H9 (cell line): ENCODE measurements at regions not wholly inside any gene's neighbourhood (a gene's known extent, or its start where the extent isn't known, plus 50 kb on each side); places are given as distances from the start of the nearest gene placed in this dataset.

Experiments
- DNase-seq: peaks from one replicate; pipeline ENCODE4 v3.0.0-alpha.2; 2017
- H2AFZ ChIP-seq: one replicate; pipeline ENCODE4 v1.6.1; 2013; ENCODE audit warnings: mild to moderate bottlenecking, low read length, control low read depth, moderate library complexity
- H2AK5ac ChIP-seq: 2 replicates; pipeline ENCODE4 v1.6.1; 2013; ENCODE audit warnings: low read length, control low read depth, mixed read lengths; ENCODE audit not compliant: insufficient read length
- H2BK120ac ChIP-seq: one replicate; pipeline ENCODE4 v1.6.1; 2013; ENCODE audit warnings: low read depth, mild to moderate bottlenecking, low read length, control low read depth, inconsistent platforms; ENCODE audit not compliant: poor library complexity, severe bottlenecking
- H2BK12ac ChIP-seq: 2 replicates; pipeline ENCODE4 v1.6.1; 2013; ENCODE audit warnings: low read length, control low read depth, mixed read lengths, low read depth; ENCODE audit not compliant: insufficient read length
- H2BK15ac ChIP-seq: 2 replicates; pipeline ENCODE4 v1.6.1; 2013; ENCODE audit warnings: low read depth, low read length, control low read depth
- H2BK20ac ChIP-seq: one replicate; pipeline ENCODE4 v1.6.1; 2013; ENCODE audit warnings: low read depth, mild to moderate bottlenecking, low read length, control low read depth, inconsistent platforms; ENCODE audit not compliant: poor library complexity, severe bottlenecking
- H2BK5ac ChIP-seq: 2 replicates; pipeline ENCODE4 v1.6.1; 2013; ENCODE audit warnings: low read length, control low read depth, mixed read lengths; ENCODE audit not compliant: insufficient read length
- H3K14ac ChIP-seq: 2 replicates; pipeline ENCODE4 v1.6.1; 2013; ENCODE audit warnings: low read length, control low read depth; ENCODE audit not compliant: insufficient read depth
- H3K18ac ChIP-seq: 2 replicates; pipeline ENCODE4 v1.6.1; 2013; ENCODE audit warnings: low read depth, mild to moderate bottlenecking, mixed read lengths, low read length, control low read depth; ENCODE audit not compliant: insufficient read length
- H3K23ac ChIP-seq: 2 replicates; pipeline ENCODE4 v1.6.1; 2013; ENCODE audit warnings: low read length, control low read depth, mixed read lengths, low read depth; ENCODE audit not compliant: insufficient read length
- H3K23me2 ChIP-seq: 2 replicates; pipeline ENCODE4 v1.6.1; 2013; ENCODE audit warnings: low read depth, mild to moderate bottlenecking, mixed read lengths, low read length, control low read depth; ENCODE audit not compliant: insufficient read length, poor library complexity, severe bottlenecking
- H3K27ac ChIP-seq: 2 replicates; pipeline ENCODE4 v1.5.1; 2013; ENCODE audit warnings: low read length, control low read depth, mixed read lengths, low read depth; ENCODE audit not compliant: insufficient read length
- H3K27me3 ChIP-seq: 2 replicates; pipeline ENCODE4 v1.6.1; 2013; ENCODE audit warnings: low read length, control low read depth, inconsistent platforms; ENCODE audit not compliant: insufficient read depth
- H3K4ac ChIP-seq: 2 replicates; pipeline ENCODE4 v1.6.1; 2013; ENCODE audit warnings: low read depth, mild to moderate bottlenecking, control low read depth, inconsistent platforms, low read length, moderate library complexity
- H3K4me1 ChIP-seq: 2 replicates; pipeline ENCODE4 v1.6.1; 2013; ENCODE audit warnings: low read length, control low read depth, inconsistent platforms; ENCODE audit not compliant: insufficient read depth
- H3K4me2 ChIP-seq: 2 replicates; pipeline ENCODE4 v1.6.1; 2013; ENCODE audit warnings: low read length, control low read depth, mixed read lengths; ENCODE audit not compliant: insufficient read length, insufficient read depth
- H3K56ac ChIP-seq: 2 replicates; pipeline ENCODE4 v1.6.1; 2013; ENCODE audit warnings: low read depth, mild to moderate bottlenecking, mixed read lengths, low read length, control low read depth; ENCODE audit not compliant: insufficient read length
- H3K79me1 ChIP-seq: 2 replicates; pipeline ENCODE4 v1.6.1; 2013; ENCODE audit warnings: low read depth, mild to moderate bottlenecking, moderate library complexity, low read length, control low read depth, inconsistent platforms; ENCODE audit not compliant: insufficient read depth, poor library complexity, severe bottlenecking
- H3K79me2 ChIP-seq: 2 replicates; pipeline ENCODE4 v1.6.1; 2013; ENCODE audit warnings: low read length, control low read depth, inconsistent platforms; ENCODE audit not compliant: insufficient read depth
- H3K9ac ChIP-seq: 2 replicates; pipeline ENCODE4 v1.6.1; 2013; ENCODE audit warnings: low read length, control low read depth, mixed read lengths; ENCODE audit not compliant: insufficient read length; ENCODE audit errors: extremely low read depth
- H3K9me3 ChIP-seq: one replicate; pipeline ENCODE4 v1.6.1; 2013; ENCODE audit warnings: low read depth, low read length, inconsistent platforms; ENCODE audit not compliant: control insufficient read depth
- H3T11ph ChIP-seq: one replicate; pipeline ENCODE4 v1.6.1; 2013; ENCODE audit warnings: mild to moderate bottlenecking, low read length, control low read depth, inconsistent platforms
- H4K20me1 ChIP-seq: one replicate; pipeline ENCODE4 v1.6.1; 2013; ENCODE audit not compliant: control insufficient read depth, insufficient read length, insufficient read depth
- H4K5ac ChIP-seq: 2 replicates; pipeline ENCODE4 v1.6.1; 2013; ENCODE audit warnings: low read depth, mild to moderate bottlenecking, mixed read lengths, low read length, control low read depth; ENCODE audit not compliant: insufficient read length
- H4K8ac ChIP-seq: replicated peaks from 2 replicates; pipeline ENCODE4 v1.6.1; 2013; ENCODE audit warnings: low read length, control low read depth, mixed read lengths, low read depth; ENCODE audit not compliant: insufficient read length
- H4K91ac ChIP-seq: 2 replicates; pipeline ENCODE4 v1.6.1; 2013; ENCODE audit warnings: low read depth, mild to moderate bottlenecking, moderate library complexity, mixed read lengths, low read length, control low read depth; ENCODE audit not compliant: insufficient read length
- H3K27ac Mint-ChIP-seq, 3 experiments: 2 replicates in 2 of 3; 3 replicates in 1 of 3; pipeline ENCODE4 v1.8.0; 2020 to 2021; ENCODE audit warnings: mixed read lengths in 3 of 3, mild to moderate bottlenecking in 1 of 3, moderate library complexity in 1 of 3
- H3K27me3 Mint-ChIP-seq: 2 replicates; pipeline ENCODE4 v1.8.0; 2021; ENCODE audit warnings: low read depth, mild to moderate bottlenecking, moderate library complexity, mixed read lengths
- H3K36me3 Mint-ChIP-seq, 3 experiments: 2 replicates in 2 of 3; 3 replicates in 1 of 3; pipeline ENCODE4 v1.8.0; 2020 to 2021; ENCODE audit warnings: low read depth in 3 of 3, mixed read lengths in 3 of 3; ENCODE audit not compliant: insufficient read depth in 1 of 3
- H3K4me1 Mint-ChIP-seq, 2 experiments: 2 replicates each; pipeline ENCODE4 v1.8.0; 2020; ENCODE audit warnings: mixed read lengths in 2 of 2
- H3K4me3 Mint-ChIP-seq, 2 experiments: 2 replicates in 1 of 2; 3 replicates in 1 of 2; pipeline ENCODE4 v1.8.0; 2020 to 2021; ENCODE audit warnings: mild to moderate bottlenecking in 2 of 2, mixed read lengths in 2 of 2, moderate library complexity in 1 of 2
- H3K9me3 Mint-ChIP-seq, 2 experiments: 2 replicates in 1 of 2; 3 replicates in 1 of 2; pipeline ENCODE4 v1.8.0; 2020; ENCODE audit warnings: mild to moderate bottlenecking in 2 of 2, mixed read lengths in 2 of 2, moderate library complexity in 1 of 2
- CTCF ChIP-seq: fragments of 200-600 bp; sonication (generic); conservative IDR thresholded peaks from 3 replicates; pipeline ENCODE4 v1.8.0; 2021; ENCODE audit warnings: antibody characterized with exemption, mild to moderate bottlenecking
- WGBS: extraction: QIAGEN DNeasy Blood & Tissue Kit; methylation state at CpG from one replicate; pipeline ENCODE4 v1.1.7; 2013; ENCODE audit warnings: missing lambda C conversion rate, low lambda C conversion rate, mixed read lengths; ENCODE audit not compliant: insufficient read length; ENCODE audit errors: extremely low coverage; 5-methylcytosine and 5-hydroxymethylcytosine counted together

- Histone ChIP-seq H3K79me1 (no peaks in the 10 kb centered on the region), H2AK5ac (no peak overlapping the region), H2BK5ac (no peak overlapping the region), H3K18ac (no peak overlapping the region), H3K56ac (no peak overlapping the region), H3K4me1 (no peaks in the 10 kb centered on the region), H2BK120ac (no peak overlapping the region), H4K91ac (no peak overlapping the region), H2BK12ac (no peak overlapping the region), H3T11ph (no peak overlapping the region), H4K20me1 (no peaks in the 10 kb centered on the region), H3K4ac (no peak overlapping the region), H3K23ac (no peak overlapping the region), H3K4me2 (no peak overlapping the region), H3K14ac (no peak overlapping the region), H3K27me3 (no peaks in the 10 kb centered on the region), H3K79me2 (no peaks in the 10 kb centered on the region), H4K8ac (no peak overlapping the region), H2BK20ac (no peak overlapping the region), H3K27ac (no peak overlapping the region), H4K5ac (no peak overlapping the region), H3K9me3 (no peaks in the 10 kb centered on the region), H3K9ac (no peak overlapping the region), H2AFZ (no peak overlapping the region), H3K23me2 (no peaks in the 10 kb centered on the region), H2BK15ac (no peak overlapping the region)
- TF ChIP-seq CTCF, result no peak
- no peak for DNase-seq
- H3K9me3 Mint-ChIP-seq, result no peaks in the 10 kb centered on the region
- H3K27ac Mint-ChIP-seq, result no peak overlapping the region
- no CpG with 5 or more reads among the region's 2 CpGs for WGBS
- no peaks in the 10 kb centered on the region; the same call in 1 of the 2 replicates for H3K27me3 Mint-ChIP-seq
- no peaks in the 10 kb centered on the region for H3K36me3 Mint-ChIP-seq
- H3K4me3 Mint-ChIP-seq, result no peak overlapping the region
- no peaks in the 10 kb centered on the region for H3K4me1 Mint-ChIP-seq
These were observed 272.5 kb upstream of the LRRC7 start for GRCh38 chr1:69295265-69295664.
